ENCODE measurements at regions not wholly inside any gene's neighbourhood (a gene's known extent, or its start where the extent isn't known, plus 50 kb on each side); places are given as distances from the start of the nearest gene placed in this dataset.

DNA sequence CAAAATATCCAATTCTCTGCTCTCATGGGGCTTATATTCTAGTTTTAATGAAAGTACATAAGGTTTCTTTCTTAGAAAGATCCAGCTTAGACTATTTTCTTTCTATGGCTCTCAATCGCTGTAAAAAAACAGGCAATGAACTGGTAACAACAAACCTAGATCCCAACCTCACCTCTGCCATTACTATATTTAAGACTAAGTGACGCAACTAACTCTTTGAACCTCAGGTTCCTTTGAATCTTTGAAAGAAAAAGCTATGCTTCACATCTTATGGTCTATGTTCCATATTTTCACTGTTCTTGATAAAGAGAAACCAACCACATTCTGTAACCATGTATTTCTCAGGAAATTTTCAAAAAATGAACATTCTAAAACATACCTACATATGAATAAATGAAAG is 88.5 kb downstream of the ELAPOR2 start:
- DNase-seq: no peak

DNA sequence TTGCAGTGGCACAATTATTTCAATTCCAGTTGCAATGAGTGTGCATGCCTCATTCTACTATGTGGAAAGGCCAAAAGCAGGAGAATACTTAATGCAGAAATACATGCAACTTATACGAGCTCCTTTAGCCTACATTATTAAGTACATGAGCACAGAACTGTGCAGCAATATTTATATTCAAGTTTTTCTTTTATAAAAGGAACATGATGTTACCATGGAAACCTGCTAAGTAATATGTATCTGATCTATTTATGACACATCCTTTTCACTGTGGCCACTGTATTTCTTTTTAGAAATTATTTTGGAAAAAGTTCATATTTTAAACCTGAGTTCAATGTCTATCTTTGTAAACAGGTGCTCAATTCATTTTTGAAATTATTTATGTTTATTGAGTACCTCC is 88.9 kb downstream of the ELAPOR2 start:
- no peak for DNase-seq

DNA sequence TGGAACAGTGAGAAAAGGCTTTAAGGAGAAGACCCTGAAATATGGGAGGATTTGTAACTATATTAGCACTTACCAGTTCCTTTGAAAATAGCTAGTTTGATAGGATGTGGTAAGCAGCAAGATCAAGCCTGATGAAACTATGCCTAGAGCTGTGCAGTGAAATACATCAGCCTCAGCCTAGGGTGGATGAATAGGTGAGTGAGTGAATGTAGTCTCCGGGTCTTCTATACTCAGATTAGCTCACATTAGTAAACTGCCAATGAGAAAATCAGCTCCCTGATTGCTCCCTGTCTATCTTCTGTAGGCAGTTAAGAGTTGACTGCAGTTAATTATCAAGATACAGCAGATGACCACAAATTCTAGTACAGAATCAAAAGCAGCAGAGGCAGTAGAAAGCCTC is 89.6 kb downstream of the ELAPOR2 start:
- no peak for DNase-seq

DNA sequence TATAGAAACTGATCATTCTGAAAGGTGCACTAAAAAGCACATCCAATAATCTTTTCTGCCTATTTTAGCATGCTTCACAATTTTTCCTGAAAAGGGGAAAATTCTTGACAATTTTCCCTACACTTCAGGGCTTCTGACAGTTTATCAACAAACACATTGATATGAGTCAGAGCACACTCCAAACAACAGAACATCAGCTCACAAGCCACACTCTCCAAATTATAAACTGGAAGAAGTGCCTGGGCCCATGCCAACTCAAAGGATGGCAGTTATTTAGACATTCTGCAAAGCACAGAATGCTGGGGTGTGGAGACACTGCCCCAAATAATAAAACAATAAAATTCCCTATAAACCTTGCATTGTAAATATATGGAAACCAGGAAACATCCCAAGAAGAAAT is 90.8 kb downstream of the ELAPOR2 start:
- DNase-seq: no peak

DNA sequence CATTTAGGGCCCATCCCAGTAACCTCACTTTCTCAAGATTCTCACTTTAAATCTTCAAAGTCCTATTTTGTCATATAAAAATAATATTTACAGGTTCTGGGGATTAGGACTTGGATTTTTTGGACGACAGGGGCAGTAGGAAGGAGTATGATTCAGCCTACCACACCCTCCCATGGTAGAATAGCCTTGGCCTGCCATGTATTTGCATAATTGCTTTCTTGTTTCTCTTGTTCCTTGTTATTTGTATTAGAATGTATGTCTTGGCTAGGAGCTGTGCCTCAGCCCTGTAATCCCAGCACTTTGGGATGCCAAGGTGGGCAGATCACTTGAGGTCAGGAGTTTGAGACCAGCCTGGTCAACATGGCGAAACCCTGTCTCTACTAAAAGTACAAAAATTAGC is 92.5 kb downstream of the ELAPOR2 start:
- no peak for DNase-seq

DNA sequence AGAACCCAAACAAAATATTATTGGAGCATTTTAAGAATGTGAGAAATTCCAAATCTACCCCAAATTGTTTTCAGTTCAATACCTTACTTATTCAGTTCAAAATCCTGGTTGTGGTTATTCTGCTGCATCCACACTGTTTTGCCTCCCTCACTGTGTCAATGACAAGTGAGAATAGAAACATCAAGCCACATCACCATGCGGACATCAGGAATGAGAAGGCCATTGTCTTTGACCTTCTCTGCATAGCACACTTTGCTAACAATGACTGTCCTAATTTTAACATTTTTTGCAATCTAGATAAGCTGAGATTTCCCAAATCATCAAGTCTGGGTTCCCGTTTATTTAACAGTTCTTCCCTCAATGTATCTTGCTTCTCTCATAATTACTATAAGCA is 93.7 kb downstream of the ELAPOR2 start:
- no peak for DNase-seq

DNA sequence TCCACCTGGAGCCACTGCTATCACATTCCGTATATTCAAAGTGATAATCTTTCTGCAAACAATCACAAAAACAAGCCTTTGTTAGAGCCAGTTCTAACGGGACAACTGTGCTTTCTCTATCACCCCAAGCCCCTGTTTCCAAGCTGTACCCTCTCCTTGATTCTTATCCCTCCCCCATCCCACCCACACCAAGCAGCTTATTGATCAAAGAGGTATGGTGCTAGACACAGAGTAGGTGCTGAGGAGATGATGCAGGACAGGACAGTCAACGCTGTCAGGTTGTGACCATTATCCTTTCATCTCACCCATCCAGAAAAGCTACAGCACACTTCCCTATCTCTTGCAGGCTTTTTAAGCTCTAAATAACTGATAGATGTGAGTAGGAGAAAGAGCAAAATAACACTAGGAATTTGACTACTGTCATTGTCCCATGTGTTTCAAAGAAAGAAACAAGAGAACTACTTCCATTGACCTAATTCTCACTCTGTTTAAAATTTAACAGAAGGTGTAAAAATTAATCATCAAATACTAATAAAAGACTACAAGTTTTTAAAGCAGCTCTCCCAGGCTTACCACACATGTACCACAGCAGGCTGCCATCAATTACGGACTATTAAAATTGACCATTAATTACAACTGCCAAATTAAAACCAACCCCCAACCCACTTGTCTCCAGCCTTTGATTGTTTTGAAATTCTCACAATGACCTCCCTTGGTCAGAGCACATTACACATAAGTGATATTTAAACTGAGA is 94.3 kb downstream of the ELAPOR2 start:
- no peak for DNase-seq

DNA sequence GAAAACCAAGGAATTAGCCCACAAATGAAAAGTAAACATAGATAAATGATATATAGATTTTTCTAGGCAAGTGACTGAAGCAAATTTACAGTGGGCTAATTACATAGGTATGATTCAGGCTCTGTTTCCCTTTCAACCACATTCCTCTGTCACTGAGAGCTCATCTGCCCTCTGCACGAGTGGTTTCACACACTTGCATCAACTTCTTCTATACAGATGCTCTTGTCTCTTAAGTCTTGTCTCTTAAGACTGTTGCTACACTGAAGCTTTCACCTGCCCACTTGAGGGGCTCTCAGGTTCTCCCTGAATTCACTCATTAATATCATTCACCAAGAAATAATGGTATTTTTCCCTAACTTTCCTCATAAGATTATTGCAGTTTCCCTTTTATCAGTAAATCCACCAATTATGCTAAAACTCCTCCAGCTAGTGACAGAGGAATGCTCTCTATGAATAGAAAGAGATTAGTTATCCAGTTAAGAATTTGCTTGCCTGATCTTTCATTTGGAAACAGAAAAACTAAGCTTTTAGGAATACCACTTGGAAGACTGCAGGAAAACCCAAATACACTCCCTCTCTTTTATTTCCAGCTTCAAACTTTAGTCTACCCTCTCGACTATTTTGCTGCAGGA is 95.7 kb downstream of the ELAPOR2 start:
- no peak for DNase-seq

DNA sequence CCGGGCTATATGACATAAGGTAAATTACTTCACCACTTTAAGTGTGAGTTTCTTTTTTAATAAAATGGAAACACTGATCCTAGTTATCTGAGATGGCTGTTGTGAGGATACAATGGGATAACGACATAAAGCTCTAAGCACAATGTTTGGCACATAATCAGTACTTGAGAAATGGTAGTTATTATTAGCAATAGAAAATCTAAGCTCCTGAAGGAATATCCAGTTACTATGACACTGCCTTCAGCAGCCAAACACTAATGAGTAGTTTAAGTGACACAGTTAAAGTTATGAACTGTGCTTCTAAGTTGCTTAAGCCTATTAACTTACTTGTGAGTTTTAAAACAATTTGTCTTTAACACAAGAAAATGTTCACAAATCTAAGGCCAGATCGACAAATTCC is 96.8 kb downstream of the ELAPOR2 start:
- DNase-seq: no peak

DNA sequence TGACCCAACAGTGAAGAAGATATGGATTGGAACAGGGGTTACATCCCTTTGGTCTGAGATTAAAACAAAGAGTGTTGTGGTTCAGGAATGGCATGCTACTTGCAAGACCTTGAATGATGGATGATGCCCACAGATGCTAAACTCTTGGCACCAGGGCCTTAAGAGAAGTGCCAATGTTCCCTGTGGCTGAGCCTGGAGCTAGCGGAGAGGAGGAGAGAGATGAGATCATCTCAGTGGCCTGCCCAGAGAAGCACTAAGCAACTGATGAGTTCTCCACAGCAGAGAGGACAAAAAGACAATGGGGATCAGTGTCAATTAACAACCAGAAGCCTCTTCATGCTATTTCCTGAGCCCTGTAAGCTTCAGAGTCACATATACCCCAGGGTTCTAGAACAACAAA is 97.8 kb downstream of the ELAPOR2 start:
- DNase-seq: no peak

DNA sequence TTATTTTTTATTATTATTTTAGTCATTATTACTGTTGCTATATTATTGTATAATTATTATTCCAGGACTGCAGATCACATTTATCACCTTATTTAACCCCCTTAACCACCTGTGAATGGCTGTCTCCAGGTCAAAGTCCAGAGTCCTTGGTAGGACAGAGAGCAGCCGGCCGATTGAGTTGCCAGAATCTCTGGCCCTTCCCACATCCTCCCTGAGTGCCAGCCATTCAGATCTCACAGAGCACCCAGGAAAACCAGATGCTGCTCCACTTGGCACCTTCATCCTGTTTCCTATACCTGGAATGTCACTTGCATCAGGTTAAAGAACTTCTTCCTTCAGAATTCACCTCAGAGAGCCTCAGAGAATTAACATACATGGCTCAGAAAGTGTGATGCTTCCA is 101.1 kb downstream of the ELAPOR2 start:
- no peak for DNase-seq

DNA sequence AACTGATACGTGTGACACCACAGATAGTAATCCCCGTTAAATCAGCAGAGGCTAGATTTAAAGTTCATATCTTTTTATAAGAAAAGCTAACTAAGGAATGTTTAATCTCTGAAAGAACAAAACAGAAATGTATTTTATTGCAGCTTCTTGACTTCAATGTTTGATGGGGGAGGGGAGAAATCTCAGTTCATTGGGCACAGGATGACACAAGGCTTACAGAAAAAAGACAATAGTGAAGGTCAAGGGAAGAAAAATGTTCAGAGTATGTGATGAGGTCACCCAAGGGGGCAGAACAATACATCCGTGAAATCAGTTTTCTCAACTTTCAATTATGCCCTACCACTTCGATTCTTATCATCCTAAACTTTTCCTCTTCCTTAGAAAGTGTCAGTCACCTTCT is 102.9 kb downstream of the ELAPOR2 start:
- no peak for DNase-seq

DNA sequence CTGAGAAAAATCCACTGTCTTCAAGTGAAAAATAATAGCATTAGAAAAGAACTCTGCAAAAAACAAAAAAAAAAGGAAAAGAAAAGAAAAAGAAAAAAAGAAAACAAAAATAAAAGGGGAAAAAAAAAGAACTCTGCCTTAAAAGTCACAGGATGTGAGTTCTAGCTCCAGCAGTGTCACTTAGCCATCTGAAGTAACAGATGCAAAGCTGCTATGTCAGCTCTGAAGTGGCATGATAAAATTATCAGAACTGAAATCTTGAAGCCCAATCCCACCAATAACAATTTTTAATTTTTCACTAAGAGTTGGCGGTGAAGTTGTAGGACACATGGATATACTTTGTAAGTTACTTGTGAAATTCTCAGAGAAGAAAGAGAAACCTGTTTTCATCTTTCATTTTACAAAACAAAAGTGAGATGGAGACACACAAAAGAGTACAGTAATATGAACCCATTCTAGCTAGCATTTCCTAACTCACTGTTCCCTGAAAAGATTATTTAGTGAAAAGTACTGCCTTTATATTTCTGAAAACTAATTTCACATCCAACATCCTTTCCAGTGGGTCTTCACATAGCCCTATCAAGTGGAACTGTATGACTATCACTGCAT is 103.5 kb downstream of the ELAPOR2 start:
- no peak for DNase-seq

DNA sequence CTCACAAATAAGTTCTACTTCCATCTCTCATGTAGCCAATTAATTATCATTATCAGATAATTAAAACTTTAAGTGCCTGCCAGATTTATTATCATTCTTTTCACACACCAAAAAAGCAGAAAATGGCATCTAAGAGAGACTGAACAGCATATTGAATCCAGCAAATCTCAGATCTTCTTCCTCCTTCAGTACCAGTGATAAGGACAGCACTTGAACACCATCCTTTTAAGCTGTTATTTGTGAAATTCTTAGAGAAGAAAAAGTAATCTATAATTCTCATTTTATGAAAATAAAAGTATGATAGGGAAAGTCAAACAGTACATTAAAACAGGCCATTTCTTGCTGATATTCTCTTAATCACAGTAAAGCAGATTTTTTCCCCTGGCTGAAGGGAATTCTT is 104.5 kb downstream of the ELAPOR2 start:
- DNase-seq: no peak

DNA sequence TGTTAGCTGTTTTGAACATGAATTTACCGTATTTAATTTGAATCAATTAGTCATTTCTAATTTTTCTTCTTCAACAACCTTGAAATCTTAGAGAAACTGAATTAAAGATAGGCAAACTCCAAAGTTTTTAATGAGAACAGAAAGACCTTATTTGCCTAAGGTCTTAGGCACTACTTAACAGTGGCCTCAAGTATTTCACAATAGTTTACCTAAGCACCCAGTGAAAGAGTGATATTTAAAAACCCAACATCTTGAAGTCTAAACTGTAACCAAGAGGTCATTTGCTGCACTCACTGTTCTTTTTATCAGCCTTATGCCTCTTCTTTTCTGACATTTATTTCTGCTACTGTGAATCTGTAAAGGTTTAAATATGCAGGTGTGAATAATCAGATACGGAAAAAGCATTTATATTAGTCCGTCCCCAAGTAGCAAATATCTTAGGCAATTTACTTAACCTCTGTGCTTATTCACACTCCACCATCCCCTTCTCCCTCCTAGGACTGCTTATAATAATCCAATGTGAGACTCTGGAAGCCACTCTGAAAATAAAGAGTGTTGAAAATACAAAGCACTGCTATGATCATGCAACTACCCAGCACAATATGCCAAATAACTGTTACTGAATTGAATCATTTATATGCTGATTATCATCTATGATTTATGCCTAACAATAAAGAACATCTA is 105.7 kb downstream of the ELAPOR2 start:
- no peak for DNase-seq

DNA sequence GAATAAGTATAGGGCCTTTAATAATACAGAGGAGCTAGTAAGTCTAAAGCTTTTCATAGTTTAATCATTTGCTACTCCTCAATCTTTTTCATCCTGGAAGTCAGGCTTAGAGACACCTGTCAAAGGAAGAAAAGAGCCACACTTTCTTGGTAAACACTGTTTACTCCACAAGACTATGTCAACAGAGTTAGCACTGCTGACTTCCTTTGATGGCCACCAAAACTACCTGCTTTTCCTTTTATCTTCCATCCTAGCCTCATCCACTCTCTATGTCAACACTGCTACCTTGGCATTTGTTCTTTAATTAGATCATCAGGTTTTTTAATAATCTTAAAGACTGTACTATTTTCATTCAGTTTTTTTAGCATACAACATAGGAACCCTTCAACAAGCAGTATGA is 106.2 kb downstream of the ELAPOR2 start:
- no peak for DNase-seq

DNA sequence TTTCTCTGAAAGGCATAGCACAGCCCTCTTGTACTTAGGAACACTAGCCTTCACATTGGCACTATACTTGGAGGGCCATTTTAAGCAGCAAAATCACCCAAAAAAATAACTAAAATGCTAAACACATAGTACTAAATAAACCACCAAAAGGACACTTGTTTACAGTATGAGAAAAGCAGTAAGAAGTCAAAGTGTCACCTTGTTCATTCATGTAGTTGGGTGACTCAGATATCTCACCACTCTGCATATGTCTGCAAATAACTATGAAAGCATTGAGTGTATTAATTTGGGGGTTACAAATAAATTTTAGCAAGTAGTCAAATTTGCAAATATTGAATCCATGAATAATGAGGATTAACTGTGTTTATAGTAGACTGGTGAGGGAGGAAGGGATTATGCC is 107.6 kb downstream of the ELAPOR2 start:
- DNase-seq: no peak

DNA sequence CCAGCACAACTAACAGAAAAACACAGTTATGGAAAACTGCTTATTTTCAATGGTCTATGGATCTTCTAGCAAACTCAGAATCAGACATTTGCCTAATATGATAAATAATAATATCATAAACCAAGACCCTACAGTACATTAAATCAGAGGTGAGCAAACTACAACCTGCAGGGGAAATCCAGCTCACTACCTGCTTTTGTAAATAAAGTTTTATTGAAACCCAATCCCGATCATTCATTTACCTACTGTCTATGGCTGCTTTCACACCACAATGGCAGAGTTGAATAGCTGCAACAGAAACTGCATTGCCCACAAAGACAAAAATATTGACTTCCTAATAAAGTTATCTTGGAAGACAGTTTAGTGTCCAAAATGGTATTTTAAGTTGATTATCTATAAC is 108.5 kb downstream of the ELAPOR2 start:
- no peak for DNase-seq

DNA sequence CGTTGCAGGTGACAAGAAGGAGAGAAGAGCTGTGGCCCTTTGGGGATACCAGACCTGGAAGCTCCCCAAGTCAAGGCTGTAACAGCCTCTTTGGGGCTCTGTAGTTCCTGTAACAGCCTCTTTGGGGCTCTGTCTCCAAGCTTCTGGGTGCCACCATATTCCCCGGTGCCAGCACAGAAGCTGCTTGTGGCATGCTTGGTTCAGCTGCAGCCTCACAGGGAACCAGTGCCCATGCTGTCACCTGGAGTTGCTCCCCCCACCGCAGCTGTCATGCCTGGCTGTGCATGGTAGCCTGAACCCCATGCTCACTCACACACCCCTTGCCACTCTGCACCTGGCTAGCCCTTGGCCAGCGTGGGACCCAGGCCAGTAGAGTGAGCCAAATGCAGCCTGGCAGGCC is 109.1 kb downstream of the ELAPOR2 start:
- DNase-seq: no peak

DNA sequence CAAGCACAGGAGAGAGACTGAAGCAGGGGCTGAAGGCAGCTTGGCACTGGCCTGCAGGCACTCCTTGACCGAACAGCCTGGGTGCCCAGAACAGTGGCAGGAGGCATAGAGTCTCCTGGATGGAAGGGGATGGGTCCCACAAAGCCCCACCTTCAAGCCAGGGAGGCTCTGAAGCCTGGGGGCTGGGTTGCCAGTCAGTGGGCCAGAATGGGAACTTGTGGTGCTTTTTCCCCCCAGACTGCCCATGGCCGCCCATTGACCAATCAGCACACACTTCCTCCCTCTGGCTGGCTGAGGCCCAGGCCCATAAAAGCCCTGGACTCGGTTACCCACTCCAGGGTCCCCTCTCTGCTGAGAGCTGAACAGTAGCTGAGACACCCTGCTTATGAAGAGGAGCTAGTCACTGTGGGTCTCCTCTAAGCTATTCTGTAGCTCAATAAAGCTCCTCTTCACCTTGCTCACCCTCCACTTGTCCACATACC is 109.6 kb downstream of the ELAPOR2 start:
- DNase-seq: no peak

DNA sequence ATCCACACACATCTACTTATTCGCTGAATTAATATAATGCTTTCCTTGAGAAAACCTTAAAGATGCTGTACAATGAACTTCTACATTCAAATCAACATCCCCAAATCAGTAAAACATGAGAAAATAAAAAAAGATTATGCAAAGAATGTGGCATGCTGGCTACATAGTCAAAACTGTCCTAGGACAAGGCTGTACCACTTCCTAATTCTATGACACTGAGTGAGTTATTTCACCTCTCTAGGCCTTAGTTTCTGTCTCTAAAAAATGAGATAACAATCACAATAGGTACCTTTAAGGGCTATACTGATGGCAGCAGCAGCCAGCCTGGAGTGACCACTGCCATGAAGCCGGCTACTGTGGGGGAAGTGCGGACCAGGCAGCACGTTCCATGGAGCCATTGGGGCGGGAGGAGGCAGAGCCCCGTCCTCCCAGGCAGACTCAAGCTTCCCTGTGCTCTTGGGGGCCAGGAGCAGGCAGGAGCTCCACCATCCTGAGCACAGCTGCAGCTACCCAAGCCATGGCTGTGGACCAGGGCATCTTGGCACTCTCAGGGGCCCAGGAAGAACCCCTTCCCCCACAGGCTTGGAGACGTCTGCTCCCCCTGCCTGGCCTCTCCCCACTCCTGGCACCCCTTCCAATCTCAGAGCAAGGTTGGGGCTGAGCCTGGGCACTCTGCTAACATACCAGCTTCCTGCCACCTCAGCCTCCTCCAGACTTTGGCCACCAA is 110.2 kb downstream of the ELAPOR2 start:
- no peak for DNase-seq

DNA sequence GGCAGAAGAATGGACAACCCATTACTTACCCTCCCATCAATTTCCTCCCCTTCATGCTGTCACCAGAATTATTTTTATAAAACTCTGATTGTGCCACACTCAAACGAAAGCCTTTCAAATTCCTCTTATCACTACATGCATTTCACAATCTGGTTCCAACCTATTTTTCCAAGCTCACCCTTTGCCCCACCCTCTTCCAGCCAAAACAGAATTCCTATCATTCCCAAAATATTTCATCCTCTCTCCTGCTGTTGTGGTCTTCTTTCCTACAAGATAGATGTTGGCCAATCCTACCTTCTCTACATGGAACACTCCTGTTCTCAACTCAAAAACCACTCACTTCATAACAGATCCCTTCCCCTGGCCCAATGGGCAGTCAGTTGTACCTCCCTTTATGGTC is 111.5 kb downstream of the ELAPOR2 start:
- no peak for DNase-seq

DNA sequence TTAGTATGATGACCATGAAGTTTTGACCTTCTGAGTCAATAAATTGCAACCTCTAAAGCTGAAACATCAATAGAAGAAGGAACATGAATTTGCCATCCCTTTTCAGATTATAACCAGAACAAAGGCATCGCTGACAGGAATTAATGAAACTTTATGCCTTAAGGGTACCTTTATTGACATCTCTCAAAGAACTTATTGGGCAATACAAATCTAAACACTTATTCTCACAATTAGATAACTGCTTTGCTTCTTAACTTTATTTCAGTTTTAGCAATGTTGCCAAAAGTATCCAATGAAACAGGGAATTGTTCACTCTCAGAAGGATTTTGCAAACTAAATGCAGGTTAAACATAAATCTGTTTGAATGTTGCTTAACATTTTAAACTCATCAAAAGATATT is 116.0 kb downstream of the ELAPOR2 start:
- no peak for DNase-seq

Data from tongue (tissue), 1 donor.